ENCODE measurements at regions not wholly inside any gene's neighbourhood (a gene's known extent, or its start where the extent isn't known, plus 50 kb on each side); places are given as distances from the start of the nearest gene placed in this dataset.

DNA sequence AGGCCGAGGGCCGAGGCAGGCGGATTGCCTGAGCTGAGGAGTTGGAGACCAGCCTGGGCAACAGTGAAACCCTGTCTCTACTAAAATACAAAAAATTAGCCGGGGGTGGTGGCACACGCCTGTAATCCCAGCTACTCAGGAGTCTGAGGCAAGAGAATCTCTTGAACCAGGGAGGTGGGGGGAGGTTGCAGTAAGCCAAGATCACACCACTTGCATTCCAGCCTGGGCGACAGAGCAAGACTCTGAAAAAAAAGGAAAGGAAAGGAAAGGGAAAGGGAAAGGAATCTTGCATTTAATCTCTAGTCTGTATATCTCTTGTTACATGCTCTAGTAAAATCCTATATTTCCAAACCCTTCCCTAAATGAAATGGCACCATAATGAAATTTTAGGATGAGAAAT, 328.3 kb upstream of the ADGRL2 start:
- H3K9me3 ChIP-seq = no peaks in the 10 kb centered on the region
- peaks cover 0 to under 1% of the 10 kb centered on the region in 2 donors for H3K4me1 ChIP-seq
- H3K27me3 ChIP-seq = no peaks in the 10 kb centered on the region
- no peak overlapping the region for H3K4me3 ChIP-seq
- H3K36me3 ChIP-seq = no peaks in the 10 kb centered on the region
- in situ Hi-C loops (cut with MboI; ENCODE audit: low sequenced_read_pairs in 4 of 4) (no loop called here), intact Hi-C loops (cut with DNase I; ENCODE audit: low total_unique reads) (no loop called here)
- no peak overlapping the region for H3K27ac ChIP-seq
- ATAC-seq (no peak), DNase-seq (no peak)
- TF ChIP-seq POLR2A (IDR thresholded peaks at IDR 0.05) = no peak
- TF ChIP-seq, protein P1, sequence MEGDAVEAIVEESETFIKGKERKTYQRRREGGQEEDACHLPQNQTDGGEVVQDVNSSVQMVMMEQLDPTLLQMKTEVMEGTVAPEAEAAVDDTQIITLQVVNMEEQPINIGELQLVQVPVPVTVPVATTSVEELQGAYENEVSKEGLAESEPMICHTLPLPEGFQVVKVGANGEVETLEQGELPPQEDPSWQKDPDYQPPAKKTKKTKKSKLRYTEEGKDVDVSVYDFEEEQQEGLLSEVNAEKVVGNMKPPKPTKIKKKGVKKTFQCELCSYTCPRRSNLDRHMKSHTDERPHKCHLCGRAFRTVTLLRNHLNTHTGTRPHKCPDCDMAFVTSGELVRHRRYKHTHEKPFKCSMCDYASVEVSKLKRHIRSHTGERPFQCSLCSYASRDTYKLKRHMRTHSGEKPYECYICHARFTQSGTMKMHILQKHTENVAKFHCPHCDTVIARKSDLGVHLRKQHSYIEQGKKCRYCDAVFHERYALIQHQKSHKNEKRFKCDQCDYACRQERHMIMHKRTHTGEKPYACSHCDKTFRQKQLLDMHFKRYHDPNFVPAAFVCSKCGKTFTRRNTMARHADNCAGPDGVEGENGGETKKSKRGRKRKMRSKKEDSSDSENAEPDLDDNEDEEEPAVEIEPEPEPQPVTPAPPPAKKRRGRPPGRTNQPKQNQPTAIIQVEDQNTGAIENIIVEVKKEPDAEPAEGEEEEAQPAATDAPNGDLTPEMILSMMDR (IDR thresholded peaks at IDR 0.05 in 4 of 5, conservative IDR thresholded peaks at IDR 0.05 in 1 of 5) = no peak

DNA sequence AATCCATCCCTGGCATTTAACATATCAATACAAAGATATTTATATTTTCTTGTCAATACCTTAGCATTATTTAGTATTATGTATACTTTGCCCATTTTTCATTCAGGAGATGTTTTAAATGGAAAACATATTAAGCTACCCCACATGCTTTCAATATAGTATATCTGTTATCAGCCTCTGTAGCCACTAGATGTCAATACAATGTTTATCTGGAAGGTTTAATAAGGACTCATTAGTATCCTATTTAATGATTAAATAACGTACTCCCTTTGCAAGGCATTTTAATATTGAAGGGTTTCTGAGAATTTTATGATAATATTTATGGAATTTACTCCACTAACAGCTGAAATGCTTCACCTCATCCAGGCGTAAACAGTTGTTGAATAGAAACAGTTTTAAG, 329.5 kb upstream of the ADGRL2 start:
- H3K36me3 ChIP-seq = no peaks in the 10 kb centered on the region
- no peak for ATAC-seq
- intact Hi-C loops (cut with DNase I; ENCODE audit: low total_unique reads) (no loop called here), in situ Hi-C loops (cut with MboI; ENCODE audit: low sequenced_read_pairs in 4 of 4) (no loop called here)
- no peak overlapping the region for H3K27ac ChIP-seq
- H3K9me3 ChIP-seq = no peaks in the 10 kb centered on the region
- H3K4me3 ChIP-seq = no peak overlapping the region
- no peaks in the 10 kb centered on the region for H3K4me1 ChIP-seq
- TF ChIP-seq, protein P1 (IDR thresholded peaks at IDR 0.05 in 4 of 5, conservative IDR thresholded peaks at IDR 0.05 in 1 of 5) = no peak
- no peak for TF ChIP-seq POLR2A (IDR thresholded peaks at IDR 0.05)
- H3K27me3 ChIP-seq = no peaks in the 10 kb centered on the region
- DNase-seq = no peak

DNA sequence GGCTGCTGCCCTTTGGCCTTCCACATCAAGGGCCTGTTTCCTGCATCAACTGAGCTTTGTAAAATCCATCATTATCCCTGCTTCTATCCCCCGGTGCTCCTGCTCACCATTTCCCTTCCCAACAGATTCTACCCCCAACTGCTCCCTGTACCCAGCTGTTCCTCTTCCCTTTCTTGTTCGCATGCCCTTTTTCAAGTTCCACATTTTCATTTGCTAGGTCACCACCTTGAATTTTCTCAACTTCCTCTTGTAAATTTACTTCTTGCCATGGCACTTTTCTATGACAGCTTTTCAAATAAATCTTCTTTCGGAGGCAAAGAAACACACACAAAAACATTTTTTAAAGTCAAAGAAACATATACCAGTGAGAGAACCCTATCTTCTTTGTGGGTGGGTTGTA, 330.5 kb upstream of the ADGRL2 start:
- no peak overlapping the region for H3K27ac ChIP-seq
- H3K4me3 ChIP-seq = no peak overlapping the region
- in situ Hi-C loops (cut with MboI; ENCODE audit: low sequenced_read_pairs in 4 of 4) (no loop called here), intact Hi-C loops (cut with DNase I; ENCODE audit: low total_unique reads) (no loop called here)
- TF ChIP-seq POLR2A (IDR thresholded peaks at IDR 0.05) = no peak
- TF ChIP-seq, protein P1 (IDR thresholded peaks at IDR 0.05 in 4 of 5, conservative IDR thresholded peaks at IDR 0.05 in 1 of 5) = no peak
- H3K27me3 ChIP-seq = no peaks in the 10 kb centered on the region
- DNase-seq = no peak
- H3K9me3 ChIP-seq = no peaks in the 10 kb centered on the region
- no peaks in the 10 kb centered on the region for H3K36me3 ChIP-seq
- H3K4me1 ChIP-seq = no peaks in the 10 kb centered on the region
- ATAC-seq = no peak

DNA sequence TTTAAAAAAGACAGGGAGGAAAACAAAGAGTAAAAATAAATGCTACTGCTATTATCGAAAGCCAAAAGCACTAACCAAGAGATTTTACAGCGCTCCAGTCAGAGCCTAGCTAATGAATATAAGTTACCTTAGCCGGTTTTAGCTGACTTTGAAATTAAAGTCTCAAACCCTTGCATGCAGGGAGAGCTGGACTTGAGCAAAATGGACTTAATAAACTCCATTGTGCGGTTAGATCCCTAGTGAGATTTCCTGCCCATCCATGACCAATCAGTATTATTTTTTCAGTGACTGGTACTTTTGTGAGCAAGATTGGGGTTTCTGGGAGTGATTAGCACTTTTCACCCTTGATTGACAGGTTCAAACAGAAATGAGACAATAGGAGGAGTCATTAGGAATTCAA, 333.4 kb upstream of the ADGRL2 start:
- intact Hi-C loops (cut with DNase I; ENCODE audit: low total_unique reads) = no loop called here
- DNase-seq (no peak), ATAC-seq (no peak)
- H3K4me1 ChIP-seq = no peaks in the 10 kb centered on the region
- H3K27me3 ChIP-seq = no peaks in the 10 kb centered on the region
- in situ Hi-C loops (cut with MboI; ENCODE audit: low sequenced_read_pairs in 4 of 4) = loop anchor here in 1 of 4 donors (10.0 kb wide), 1 partner anchor 63 kb away; no protein-coding TSS in a partner anchor
- no peaks in the 10 kb centered on the region for H3K9me3 ChIP-seq
- H3K4me3 ChIP-seq = no peak overlapping the region
- no peaks in the 10 kb centered on the region for H3K36me3 ChIP-seq
- TF ChIP-seq, protein P1 (IDR thresholded peaks at IDR 0.05 in 4 of 5, conservative IDR thresholded peaks at IDR 0.05 in 1 of 5) = no peak
- TF ChIP-seq POLR2A (IDR thresholded peaks at IDR 0.05) = no peak
- H3K27ac ChIP-seq = no peak overlapping the region

DNA sequence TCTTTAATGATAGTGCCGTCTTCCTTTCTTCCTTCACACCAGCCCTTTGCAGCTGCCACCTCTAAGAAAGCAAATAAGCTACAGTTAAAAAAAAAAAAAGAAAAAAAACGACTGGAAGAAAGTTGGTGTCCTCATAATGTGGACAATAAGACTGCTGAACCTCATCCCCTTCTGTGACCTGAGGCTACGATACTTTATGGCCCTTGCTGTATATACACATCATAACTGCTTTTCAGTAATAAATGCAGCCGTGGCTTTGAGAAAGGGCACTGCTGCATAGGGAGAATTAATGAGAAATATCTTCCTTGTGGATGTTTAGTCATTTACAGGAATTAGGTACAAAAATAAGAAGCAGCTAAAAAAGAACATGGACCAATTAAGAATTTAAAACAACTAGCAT, 333.8 kb upstream of the ADGRL2 start:
- Histone ChIP-seq H3K36me3 (no peaks in the 10 kb centered on the region), H3K27ac (no peak overlapping the region), H3K9me3 (no peaks in the 10 kb centered on the region), H3K4me1 (no peaks in the 10 kb centered on the region), H3K27me3 (no peaks in the 10 kb centered on the region), H3K4me3 (no peak overlapping the region)
- in situ Hi-C loops (cut with MboI; ENCODE audit: low sequenced_read_pairs in 4 of 4) = loop anchor here in 1 of 4 donors (10.0 kb wide), 1 partner anchor 62 kb away; no protein-coding TSS in a partner anchor
- TF ChIP-seq, protein P1 (IDR thresholded peaks at IDR 0.05 in 4 of 5, conservative IDR thresholded peaks at IDR 0.05 in 1 of 5) = no peak
- TF ChIP-seq POLR2A (IDR thresholded peaks at IDR 0.05) = no peak
- DNase-seq (no peak), ATAC-seq (no peak)
- intact Hi-C loops (cut with DNase I; ENCODE audit: low total_unique reads) = no loop called here
